Ovary (tissue), 3 donors: ENCODE measurements at regions not wholly inside any gene's neighbourhood (a gene's known extent, or its start where the extent isn't known, plus 50 kb on each side); places are given as distances from the start of the nearest gene placed in this dataset.

Experiments used
- EP300 ChIP-seq: sonication (generic); formaldehyde crosslinking; IDR thresholded peaks from one replicate; pipeline ENCODE4 v1.6.1; 2017; ENCODE audit warnings: antibody characterized with exemption
- POLR2A ChIP-seq: fragments of 450-650 bp; IDR thresholded peaks from one replicate; pipeline ENCODE4 v1.6.1; 2017; ENCODE audit warnings: antibody characterized with exemption, mild to moderate bottlenecking, moderate library complexity
- TF ChIP-seq, protein P1 (sequence below), 3 donors: fragments of 450-650 bp in 2 of 3; fragments of 200-600 bp in 1 of 3; IDR thresholded peaks; one replicate each; pipeline versions ENCODE4 v1.5.1 to v1.8.0; 2016 to 2022; ENCODE audit warnings: antibody characterized with exemption in 3 of 3, mild to moderate bottlenecking in 1 of 3
- donor health status: DM: no; HTN: no; CAD: no.

GRCh38 chr3:150308481-150309256, 99.4 kb upstream of the TSC22D2 start:
- TF ChIP-seq, protein P1, sequence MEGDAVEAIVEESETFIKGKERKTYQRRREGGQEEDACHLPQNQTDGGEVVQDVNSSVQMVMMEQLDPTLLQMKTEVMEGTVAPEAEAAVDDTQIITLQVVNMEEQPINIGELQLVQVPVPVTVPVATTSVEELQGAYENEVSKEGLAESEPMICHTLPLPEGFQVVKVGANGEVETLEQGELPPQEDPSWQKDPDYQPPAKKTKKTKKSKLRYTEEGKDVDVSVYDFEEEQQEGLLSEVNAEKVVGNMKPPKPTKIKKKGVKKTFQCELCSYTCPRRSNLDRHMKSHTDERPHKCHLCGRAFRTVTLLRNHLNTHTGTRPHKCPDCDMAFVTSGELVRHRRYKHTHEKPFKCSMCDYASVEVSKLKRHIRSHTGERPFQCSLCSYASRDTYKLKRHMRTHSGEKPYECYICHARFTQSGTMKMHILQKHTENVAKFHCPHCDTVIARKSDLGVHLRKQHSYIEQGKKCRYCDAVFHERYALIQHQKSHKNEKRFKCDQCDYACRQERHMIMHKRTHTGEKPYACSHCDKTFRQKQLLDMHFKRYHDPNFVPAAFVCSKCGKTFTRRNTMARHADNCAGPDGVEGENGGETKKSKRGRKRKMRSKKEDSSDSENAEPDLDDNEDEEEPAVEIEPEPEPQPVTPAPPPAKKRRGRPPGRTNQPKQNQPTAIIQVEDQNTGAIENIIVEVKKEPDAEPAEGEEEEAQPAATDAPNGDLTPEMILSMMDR (IDR thresholded peaks at IDR 0.05): no peak
- no peak for TF ChIP-seq POLR2A
- TF ChIP-seq EP300: no peak
